Stimulated activated CD8-positive, alpha-beta memory T cell treated with anti-CD3 and anti-CD28 coated beads, Interleukin-4, amount 100 ng/mL, for 4 hours (primary cell): ENCODE measurements at regions not wholly inside any gene's neighbourhood (a gene's known extent, or its start where the extent isn't known, plus 50 kb on each side); places are given as distances from the start of the nearest gene placed in this dataset.
A peak's percentile ranks its signal among the peaks of the same experiment; 100 is the strongest.

Source experiments
- DNase-seq, 2 donors: peaks; one replicate each; pipeline ENCODE4 v3.0.0-alpha.2; 2020; ENCODE audit warnings: low read depth in 2 of 2, low spot score in 1 of 2

GRCh38 chr13:29934531-29935308, 84.3 kb upstream of the UBL3 start:
- no peak for DNase-seq

DNA sequence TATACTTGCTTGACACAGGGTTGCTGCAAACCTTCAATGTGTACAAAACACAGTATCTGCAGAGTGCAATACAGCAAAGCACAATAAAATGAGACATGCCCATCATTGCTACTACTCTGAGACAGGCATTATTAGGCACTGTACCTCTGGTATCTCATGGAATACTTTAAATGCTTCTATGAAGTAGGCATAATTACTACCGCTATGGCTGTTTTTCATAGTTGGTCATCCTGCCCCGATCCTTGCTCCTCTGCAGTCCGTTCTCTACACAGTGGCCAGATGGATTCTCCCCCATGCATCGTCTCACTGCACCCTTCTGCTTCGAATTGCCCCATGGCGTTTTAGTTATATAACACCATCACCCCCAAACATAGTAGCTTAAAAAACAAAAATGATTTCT, 83.0 kb upstream of the UBL3 start:
- no peak for DNase-seq

- DNase-seq: no peak
Measured at GRCh38 chr13:29931696-29932095, 81.3 kb upstream of the UBL3 start.

- DNase-seq: no peak
Measured at GRCh38 chr13:29929062-29929847, 78.8 kb upstream of the UBL3 start.

GRCh38 chr13:29926098-29926476, 75.7 kb upstream of the UBL3 start:
- no peak for DNase-seq

DNA sequence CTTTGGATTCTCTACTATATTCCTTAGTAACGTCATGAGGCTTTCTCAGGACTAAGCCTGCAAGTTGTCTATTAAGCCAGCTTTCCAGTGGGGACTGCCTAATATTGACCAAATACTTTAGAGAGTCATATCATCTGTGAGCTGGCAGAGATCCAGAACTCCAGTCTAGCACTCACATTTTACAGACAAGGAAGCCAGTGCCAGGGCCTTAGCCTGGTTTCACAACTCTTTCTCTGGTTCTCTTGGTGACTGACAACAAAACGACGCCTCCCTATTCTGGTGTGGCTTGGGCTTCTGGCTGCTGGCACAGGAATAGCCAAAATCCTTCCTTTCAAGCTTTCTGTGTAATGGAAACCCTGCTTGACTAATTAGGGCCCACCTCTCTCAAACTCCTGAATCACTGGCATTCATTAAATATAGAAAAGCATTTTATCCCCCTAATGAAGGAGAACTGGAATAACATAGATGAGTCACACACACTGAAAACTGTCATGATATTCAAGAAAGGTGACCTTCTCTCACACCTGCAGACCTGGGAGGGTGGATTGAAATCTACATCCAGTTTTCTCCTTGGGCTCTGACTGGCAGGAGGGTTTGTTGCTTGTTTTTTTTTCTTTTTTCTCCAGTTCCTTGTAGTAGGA, 75.2 kb upstream of the UBL3 start:
- no peak for DNase-seq

DNA sequence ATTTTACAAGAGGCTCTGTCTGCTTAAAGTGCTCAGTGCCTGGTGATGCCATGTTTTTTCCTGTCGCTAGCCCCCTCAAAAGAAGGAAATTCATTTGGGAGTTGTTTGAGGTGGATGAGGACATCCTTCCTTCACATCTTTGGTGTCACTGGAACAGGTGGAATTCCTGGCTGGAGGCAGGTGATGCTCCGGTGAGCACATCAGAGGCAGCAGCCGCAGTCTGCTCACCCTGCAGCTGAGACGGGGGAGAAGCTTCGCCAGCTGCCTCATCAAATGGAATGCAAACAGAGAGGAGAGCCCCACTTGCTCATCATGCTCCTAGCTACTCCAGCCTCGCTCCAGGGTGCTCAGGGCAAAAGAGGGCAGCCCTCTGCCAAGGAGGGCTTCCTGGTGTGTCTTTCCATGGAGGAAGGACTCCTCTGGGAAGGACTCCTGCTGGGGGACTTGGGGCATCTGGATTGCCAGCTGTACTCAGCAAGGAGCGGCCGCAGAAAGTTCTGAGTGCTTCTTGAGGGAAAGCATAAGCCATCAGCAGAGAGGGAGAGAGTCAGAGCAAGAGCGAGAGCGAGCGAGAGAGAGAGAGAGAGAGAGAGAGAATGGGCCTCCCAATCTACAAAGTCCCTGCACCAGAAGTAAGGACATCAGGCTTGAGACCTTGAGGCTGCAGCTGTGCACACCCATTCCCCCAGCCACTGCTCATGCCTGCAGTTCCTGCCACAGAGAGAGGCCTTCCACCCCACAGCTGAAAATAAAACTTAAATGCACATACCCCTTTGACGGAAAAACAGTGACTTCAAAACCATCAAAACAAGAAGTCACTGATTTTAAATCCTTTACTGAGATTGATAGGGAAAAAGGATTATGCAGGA, 74.3 kb upstream of the UBL3 start:
- DNase-seq: no peak

GRCh38 chr13:29923554-29924481, 73.4 kb upstream of the UBL3 start:
- DNase-seq: peak; percentile 26 to 51

DNA sequence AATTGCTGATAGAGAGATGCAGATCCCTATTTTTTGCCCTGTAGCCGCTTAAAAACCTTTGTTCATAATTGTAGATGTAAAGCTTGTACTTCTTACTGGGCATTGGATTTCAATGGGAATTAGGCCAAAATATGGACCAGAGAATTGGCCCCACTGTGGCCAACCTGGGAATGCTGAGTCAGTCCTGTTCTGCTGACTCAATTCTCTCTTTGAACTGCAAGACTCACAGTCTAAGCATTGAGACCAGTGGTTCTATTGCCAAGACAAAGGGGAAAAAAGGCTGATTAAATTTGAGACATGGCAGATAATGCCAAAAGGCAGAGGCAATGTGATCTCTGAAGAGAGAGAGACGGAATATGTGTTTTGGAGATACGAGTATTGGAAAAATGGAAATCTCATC, 72.5 kb upstream of the UBL3 start:
- no peak for DNase-seq

GRCh38 chr13:29922281-29922821, 71.9 kb upstream of the UBL3 start:
- DNase-seq: no peak

GRCh38 chr13:29921542-29921941, 71.1 kb upstream of the UBL3 start:
- DNase-seq: no peak

- DNase-seq: no peak
Measured at GRCh38 chr13:29920025-29920643, 69.7 kb upstream of the UBL3 start.

DNA sequence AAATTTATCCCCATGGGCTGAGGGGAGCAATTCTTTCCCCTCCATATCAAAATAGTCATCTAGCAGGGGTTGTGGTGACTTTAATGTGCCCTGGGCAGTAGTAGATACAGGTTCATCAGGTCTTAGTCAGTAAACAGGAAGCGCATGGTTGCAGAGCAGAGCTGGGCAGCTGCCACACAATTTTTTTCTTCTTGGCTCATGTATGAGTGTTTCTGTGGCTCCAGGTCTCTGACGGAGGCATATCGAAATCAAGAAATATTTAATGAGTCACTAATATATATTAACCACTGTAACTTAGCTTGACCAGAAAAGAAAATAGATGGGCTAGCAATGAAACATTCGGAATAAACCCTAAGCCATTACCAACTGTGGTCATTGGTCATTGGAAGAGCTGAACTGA, 68.4 kb upstream of the UBL3 start:
- DNase-seq: no peak

DNA sequence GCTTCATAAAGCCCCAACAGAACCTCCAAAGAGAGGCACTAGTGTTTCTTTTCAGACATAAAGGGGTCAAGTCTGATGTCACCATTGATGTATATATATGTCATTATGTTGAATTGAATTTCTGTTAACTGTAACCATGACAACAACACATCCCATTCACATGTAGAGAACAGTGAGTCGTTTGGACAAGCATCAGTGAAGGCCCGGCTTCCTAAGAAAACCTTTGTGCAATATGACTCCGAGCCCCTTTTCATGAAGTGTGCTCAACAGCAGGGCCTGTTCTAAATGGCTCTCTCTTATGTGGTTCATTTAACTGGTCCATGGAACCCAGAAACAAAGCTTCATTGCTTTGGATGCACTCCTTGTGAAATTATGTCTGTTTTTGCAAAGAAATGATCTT, 67.2 kb upstream of the UBL3 start:
- no peak for DNase-seq

DNA sequence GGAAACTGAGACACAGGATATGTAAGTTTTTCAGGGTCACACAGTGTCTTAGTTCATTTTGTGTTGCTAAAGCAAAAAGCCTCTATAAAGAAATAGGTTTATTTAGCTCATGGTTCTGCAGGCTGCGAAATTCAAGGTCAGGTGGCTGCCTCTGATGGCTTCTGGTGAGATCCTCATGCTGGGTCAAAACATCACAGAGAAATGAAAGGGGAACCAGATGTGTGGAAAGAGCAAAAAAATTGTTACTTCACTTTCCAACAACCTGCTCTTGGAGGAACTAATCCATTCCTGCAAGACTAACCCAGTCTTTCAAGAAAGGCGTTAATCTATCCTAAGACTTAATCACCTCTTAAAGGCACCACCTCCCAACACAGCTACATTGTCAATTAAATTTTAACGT, 64.2 kb upstream of the UBL3 start:
- DNase-seq: no peak

DNA sequence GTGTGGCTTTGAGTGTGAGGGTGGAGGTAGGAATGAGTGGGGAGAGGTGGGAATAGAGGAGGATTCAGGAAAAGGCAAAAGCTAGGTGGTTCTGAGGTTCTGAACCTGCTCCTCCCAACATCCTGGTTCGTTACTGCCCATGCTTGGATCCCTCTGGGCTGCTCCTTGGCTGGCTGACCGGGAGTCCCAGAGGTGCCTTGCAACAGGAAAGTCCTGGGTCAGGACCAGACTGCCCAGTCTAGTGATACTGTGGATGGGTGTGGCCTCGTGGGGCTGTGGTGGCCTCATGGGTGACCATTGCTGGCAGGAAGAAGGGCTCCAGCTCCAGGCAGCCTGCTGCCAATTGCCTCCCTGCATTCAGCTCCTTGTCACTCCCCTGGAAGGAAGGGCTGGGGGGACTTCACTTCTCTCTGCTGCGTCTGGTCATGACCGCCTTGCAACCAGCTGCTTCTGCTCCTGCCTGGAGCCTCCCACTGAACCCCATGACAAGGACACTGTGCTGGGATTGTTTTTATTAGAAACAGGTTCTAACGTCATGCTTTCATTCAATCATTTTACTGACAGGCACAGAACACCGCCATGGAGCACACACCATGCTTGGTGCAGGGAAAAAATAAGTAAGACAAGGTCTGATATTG, 61.5 kb upstream of the UBL3 start:
- DNase-seq: no peak

DNA sequence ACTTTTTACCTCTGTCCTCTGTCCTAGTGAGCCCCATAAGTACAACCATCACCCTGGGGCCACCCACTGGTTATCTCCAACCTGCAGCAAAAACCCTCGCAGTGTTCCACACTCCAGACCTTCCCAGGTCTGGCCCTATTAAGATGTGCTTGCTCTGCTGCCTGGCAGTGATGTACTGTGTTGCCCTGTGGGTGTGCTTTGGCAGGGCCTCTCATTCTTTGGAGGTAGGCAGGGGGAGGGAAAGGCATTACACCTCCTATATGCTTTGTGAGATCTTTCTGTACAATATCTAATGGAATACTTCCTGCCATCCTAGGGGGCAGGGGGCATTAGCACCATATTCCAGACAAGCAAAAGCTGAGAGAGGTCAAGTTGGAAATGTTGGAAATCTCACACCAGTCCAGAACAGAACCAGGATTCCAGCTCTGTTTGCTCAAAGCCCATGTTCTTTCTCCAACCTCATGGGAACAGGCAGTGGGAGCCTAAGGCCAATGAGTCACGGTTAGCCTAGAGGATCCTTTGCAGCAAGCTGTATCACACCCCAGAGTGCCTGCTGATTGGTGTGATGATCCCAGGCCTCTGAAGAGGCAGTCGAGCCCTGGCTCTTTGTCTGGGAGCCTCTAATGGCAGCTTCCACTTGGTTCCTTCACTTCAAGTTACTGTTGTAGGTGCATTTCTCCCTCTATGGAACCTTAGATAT, 59.7 kb upstream of the UBL3 start:
- no peak for DNase-seq

GRCh38 chr13:29909081-29909730, 58.8 kb upstream of the UBL3 start:
- DNase-seq: no peak
